ENCODE measurements at regions not wholly inside any gene's neighbourhood (a gene's known extent, or its start where the extent isn't known, plus 50 kb on each side); places are given as distances from the start of the nearest gene placed in this dataset.

GRCh38 chr10:83489161-83489560, 650.1 kb upstream of the GHITM start:
- Histone ChIP-seq H3K4me3 (ENCODE audit: low read length) (no peak overlapping the region), H3K4me1 (ENCODE audit: insufficient read depth, low read length) (no peaks in the 10 kb centered on the region), H3K27me3 (ENCODE audit: low read length) (no peaks in the 10 kb centered on the region), H3F3A (ENCODE audit: low read length, unreplicated experiment) (no peaks in the 10 kb centered on the region), H3K79me2 (ENCODE audit: low read length) (no peaks in the 10 kb centered on the region), H3K9me2 (replicated peaks; ENCODE audit: low read length) (no peaks in the 10 kb centered on the region), H3K36me3 (ENCODE audit: low read depth, low read length) (no peaks in the 10 kb centered on the region), H3K9me3 (ENCODE audit: low read length) (no peaks in the 10 kb centered on the region), H3K9ac (ENCODE audit: low read length) (no peak overlapping the region), H3K27ac (ENCODE audit: low read length) (no peak overlapping the region), H3K4me2 (ENCODE audit: low read length) (no peak overlapping the region), H2AFZ (ENCODE audit: low read length) (no peak overlapping the region), H4K20me1 (ENCODE audit: low read length) (no peaks in the 10 kb centered on the region)
- CTCF ChIA-PET: no interaction called here
- TF ChIP-seq EZH2 (IDR thresholded peaks at IDR 0.05; ENCODE audit: low read length, unreplicated experiment) (no peak), EZH2phosphoT487 (IDR thresholded peaks at IDR 0.05; ENCODE audit: borderline replicate concordance, low read length) (no peak)
- ATAC-seq (no peak), DNase-seq (no peak)
- no TSS peak for BruUV-seq (replicated peaks)
- intact Hi-C loops (cut with micrococcal nuclease): no loop called here
- POLR2A ChIA-PET (ENCODE audit: unreplicated experiment): no interaction called here

GRCh38 chr10:83492004-83492403, 647.3 kb upstream of the GHITM start:
- Histone ChIP-seq H3F3A (ENCODE audit: low read length, unreplicated experiment) (no peaks in the 10 kb centered on the region), H3K9ac (ENCODE audit: low read length) (no peak overlapping the region), H3K27ac (ENCODE audit: low read length) (no peak overlapping the region), H4K20me1 (ENCODE audit: low read length) (no peaks in the 10 kb centered on the region), H3K36me3 (ENCODE audit: low read depth, low read length) (no peaks in the 10 kb centered on the region), H3K4me3 (ENCODE audit: low read length) (no peak overlapping the region), H2AFZ (ENCODE audit: low read length) (no peak overlapping the region), H3K9me2 (replicated peaks; ENCODE audit: low read length) (no peaks in the 10 kb centered on the region), H3K4me1 (ENCODE audit: insufficient read depth, low read length) (no peaks in the 10 kb centered on the region), H3K79me2 (ENCODE audit: low read length) (no peaks in the 10 kb centered on the region), H3K9me3 (ENCODE audit: low read length) (no peaks in the 10 kb centered on the region), H3K27me3 (ENCODE audit: low read length) (no peaks in the 10 kb centered on the region), H3K4me2 (ENCODE audit: low read length) (no peak overlapping the region)
- BruUV-seq (replicated peaks): no TSS peak
- intact Hi-C loops (cut with micrococcal nuclease): no loop called here
- CTCF ChIA-PET: no interaction called here
- ATAC-seq: no peak
- TF ChIP-seq EZH2phosphoT487 (IDR thresholded peaks at IDR 0.05; ENCODE audit: borderline replicate concordance, low read length) (no peak), EZH2 (IDR thresholded peaks at IDR 0.05; ENCODE audit: low read length, unreplicated experiment) (no peak)
- TF ChIP-seq, protein P1, sequence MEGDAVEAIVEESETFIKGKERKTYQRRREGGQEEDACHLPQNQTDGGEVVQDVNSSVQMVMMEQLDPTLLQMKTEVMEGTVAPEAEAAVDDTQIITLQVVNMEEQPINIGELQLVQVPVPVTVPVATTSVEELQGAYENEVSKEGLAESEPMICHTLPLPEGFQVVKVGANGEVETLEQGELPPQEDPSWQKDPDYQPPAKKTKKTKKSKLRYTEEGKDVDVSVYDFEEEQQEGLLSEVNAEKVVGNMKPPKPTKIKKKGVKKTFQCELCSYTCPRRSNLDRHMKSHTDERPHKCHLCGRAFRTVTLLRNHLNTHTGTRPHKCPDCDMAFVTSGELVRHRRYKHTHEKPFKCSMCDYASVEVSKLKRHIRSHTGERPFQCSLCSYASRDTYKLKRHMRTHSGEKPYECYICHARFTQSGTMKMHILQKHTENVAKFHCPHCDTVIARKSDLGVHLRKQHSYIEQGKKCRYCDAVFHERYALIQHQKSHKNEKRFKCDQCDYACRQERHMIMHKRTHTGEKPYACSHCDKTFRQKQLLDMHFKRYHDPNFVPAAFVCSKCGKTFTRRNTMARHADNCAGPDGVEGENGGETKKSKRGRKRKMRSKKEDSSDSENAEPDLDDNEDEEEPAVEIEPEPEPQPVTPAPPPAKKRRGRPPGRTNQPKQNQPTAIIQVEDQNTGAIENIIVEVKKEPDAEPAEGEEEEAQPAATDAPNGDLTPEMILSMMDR (conservative IDR thresholded peaks at IDR 0.05; ENCODE audit: low read depth, low read length): no peak
- no peak for DNase-seq
- POLR2A ChIA-PET (ENCODE audit: unreplicated experiment): no interaction called here

DNA sequence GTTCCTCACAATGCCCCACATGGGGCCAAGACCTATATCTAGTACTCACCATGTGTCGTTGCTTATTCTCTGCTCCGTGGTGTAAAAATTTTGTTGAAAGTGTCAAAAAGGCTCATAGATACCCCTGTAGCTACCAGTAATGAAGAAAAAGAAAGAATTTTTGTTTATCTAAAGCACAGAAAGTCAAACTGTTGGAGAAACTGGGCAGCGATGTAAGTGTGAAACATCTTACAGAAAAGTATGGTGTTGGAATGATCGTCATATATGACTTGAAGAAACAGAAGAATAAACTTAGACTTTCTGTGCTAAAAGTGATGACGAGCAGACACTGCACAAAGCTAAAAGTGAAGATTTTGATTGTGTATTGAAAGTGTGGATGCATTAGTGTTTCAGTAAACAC, 626.6 kb upstream of the GHITM start:
- POLR2A ChIA-PET (ENCODE audit: unreplicated experiment): no interaction called here
- no TSS peak for BruUV-seq (replicated peaks)

DNA sequence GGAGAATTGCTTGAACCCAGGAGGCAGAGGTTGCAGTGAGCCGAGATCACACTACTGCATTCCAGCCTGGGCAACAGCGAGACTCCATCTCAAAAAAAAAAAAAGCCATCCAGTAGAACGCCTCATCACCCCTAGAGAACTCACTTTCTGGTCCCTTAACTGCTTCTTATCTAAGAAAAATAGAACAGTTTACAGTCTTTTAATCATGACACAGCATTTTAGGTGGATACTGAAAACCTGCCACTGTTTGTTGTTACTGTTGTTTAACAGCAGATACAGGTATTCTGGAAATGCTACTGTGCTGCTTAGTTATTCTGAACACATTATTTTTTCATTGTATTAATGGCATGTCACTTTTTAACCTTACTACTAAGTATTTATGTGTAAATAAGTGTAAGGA, 624.3 kb upstream of the GHITM start:
- DNase-seq: no peak
- TF ChIP-seq EZH2phosphoT487 (IDR thresholded peaks at IDR 0.05; ENCODE audit: borderline replicate concordance, low read length) (no peak), EZH2 (IDR thresholded peaks at IDR 0.05; ENCODE audit: low read length, unreplicated experiment) (no peak)
- TF ChIP-seq, protein P1 (conservative IDR thresholded peaks at IDR 0.05; ENCODE audit: low read depth, low read length): no peak
- Histone ChIP-seq H3K27me3 (ENCODE audit: low read length) (no peaks in the 10 kb centered on the region), H3K9ac (ENCODE audit: low read length) (no peak overlapping the region), H3K79me2 (ENCODE audit: low read length) (no peaks in the 10 kb centered on the region), H3K36me3 (ENCODE audit: low read depth, low read length) (no peaks in the 10 kb centered on the region), H3K9me3 (ENCODE audit: low read length) (no peaks in the 10 kb centered on the region; the same call in 1 of the 2 replicates), H3K4me2 (ENCODE audit: low read length) (no peak overlapping the region), H3K4me1 (ENCODE audit: insufficient read depth, low read length) (no peaks in the 10 kb centered on the region), H3K27ac (ENCODE audit: low read length) (no peak overlapping the region), H3K4me3 (ENCODE audit: low read length) (no peak overlapping the region), H3F3A (ENCODE audit: low read length, unreplicated experiment) (no peaks in the 10 kb centered on the region), H4K20me1 (ENCODE audit: low read length) (no peaks in the 10 kb centered on the region), H3K9me2 (replicated peaks; ENCODE audit: low read length) (no peaks in the 10 kb centered on the region), H2AFZ (ENCODE audit: low read length) (no peak overlapping the region)
- intact Hi-C loops (cut with micrococcal nuclease): no loop called here
- ATAC-seq: no peak
- BruUV-seq (replicated peaks): no TSS peak
- POLR2A ChIA-PET (ENCODE audit: unreplicated experiment): no interaction called here
- CTCF ChIA-PET: no interaction called here

More for the DNA sequence above, 626.6 kb upstream of the GHITM start:
- Histone ChIP-seq H3F3A (ENCODE audit: low read length, unreplicated experiment) (no peaks in the 10 kb centered on the region), H3K4me3 (ENCODE audit: low read length) (no peak overlapping the region), H3K36me3 (ENCODE audit: low read depth, low read length) (no peaks in the 10 kb centered on the region), H3K9me3 (ENCODE audit: low read length) (no peaks in the 10 kb centered on the region; the same call in 1 of the 2 replicates), H3K9ac (ENCODE audit: low read length) (no peak overlapping the region), H3K4me1 (ENCODE audit: insufficient read depth, low read length) (no peaks in the 10 kb centered on the region), H2AFZ (ENCODE audit: low read length) (no peak overlapping the region), H4K20me1 (ENCODE audit: low read length) (no peaks in the 10 kb centered on the region), H3K27me3 (ENCODE audit: low read length) (no peaks in the 10 kb centered on the region), H3K79me2 (ENCODE audit: low read length) (no peaks in the 10 kb centered on the region), H3K27ac (ENCODE audit: low read length) (no peak overlapping the region), H3K4me2 (ENCODE audit: low read length) (no peak overlapping the region), H3K9me2 (replicated peaks; ENCODE audit: low read length) (no peaks in the 10 kb centered on the region)
- TF ChIP-seq EZH2 (IDR thresholded peaks at IDR 0.05; ENCODE audit: low read length, unreplicated experiment): no peak
- ATAC-seq (no peak), DNase-seq (no peak)
- intact Hi-C loops (cut with micrococcal nuclease): no loop called here
- CTCF ChIA-PET: no interaction called here

Measured in PC-3 (cell line).